DOHH2 (cell line): ENCODE measurements at regions not wholly inside any gene's neighbourhood (a gene's known extent, or its start where the extent isn't known, plus 50 kb on each side); places are given as distances from the start of the nearest gene placed in this dataset.

Experiments
- EZH2phosphoT487 ChIP-seq: fragments of 200-600 bp; sonication (generic); IDR thresholded peaks from 2 replicates; pipeline ENCODE4 v1.6.1; 2017; ENCODE audit warnings: borderline replicate concordance, mild to moderate bottlenecking, antibody characterized with exemption, low read length, moderate library complexity, mixed read lengths
- TF ChIP-seq, protein P1 (sequence below): fragments of 200-600 bp; sonication (generic); IDR thresholded peaks from one replicate; pipeline ENCODE4 v1.5.1; 2014; ENCODE audit warnings: antibody characterized with exemption, mild to moderate bottlenecking, low read depth, low read length; ENCODE audit not compliant: poor library complexity, severe bottlenecking

DNA sequence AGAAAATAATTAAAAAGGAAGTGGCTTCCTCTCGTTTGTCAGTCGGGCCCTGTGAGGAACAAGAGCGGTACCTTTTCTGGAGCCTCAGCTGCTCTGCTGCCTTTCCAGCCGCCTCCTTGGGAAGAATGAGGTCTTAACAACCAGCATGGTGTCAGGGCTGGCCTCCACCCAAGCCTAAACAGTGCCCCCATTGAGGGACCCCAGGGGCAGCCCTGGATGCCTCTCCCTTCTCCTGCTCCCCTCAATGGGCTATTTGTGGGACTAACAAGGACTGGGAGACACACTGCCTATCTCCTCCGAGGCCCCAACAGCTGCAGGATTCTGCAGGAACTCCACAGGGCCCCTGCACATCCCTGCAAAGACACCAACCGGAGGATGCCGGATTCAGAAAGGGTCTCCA is 155.4 kb upstream of the MAP3K1 start:
- TF ChIP-seq, protein P1, sequence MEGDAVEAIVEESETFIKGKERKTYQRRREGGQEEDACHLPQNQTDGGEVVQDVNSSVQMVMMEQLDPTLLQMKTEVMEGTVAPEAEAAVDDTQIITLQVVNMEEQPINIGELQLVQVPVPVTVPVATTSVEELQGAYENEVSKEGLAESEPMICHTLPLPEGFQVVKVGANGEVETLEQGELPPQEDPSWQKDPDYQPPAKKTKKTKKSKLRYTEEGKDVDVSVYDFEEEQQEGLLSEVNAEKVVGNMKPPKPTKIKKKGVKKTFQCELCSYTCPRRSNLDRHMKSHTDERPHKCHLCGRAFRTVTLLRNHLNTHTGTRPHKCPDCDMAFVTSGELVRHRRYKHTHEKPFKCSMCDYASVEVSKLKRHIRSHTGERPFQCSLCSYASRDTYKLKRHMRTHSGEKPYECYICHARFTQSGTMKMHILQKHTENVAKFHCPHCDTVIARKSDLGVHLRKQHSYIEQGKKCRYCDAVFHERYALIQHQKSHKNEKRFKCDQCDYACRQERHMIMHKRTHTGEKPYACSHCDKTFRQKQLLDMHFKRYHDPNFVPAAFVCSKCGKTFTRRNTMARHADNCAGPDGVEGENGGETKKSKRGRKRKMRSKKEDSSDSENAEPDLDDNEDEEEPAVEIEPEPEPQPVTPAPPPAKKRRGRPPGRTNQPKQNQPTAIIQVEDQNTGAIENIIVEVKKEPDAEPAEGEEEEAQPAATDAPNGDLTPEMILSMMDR: no peak
- TF ChIP-seq EZH2phosphoT487: no peak
